Natural killer cell (primary cell): ENCODE measurements at regions not wholly inside any gene's neighbourhood (a gene's known extent, or its start where the extent isn't known, plus 50 kb on each side); places are given as distances from the start of the nearest gene placed in this dataset.

ENCODE experiments used
- ATAC-seq, 3 donors: fragments of 150-1000 bp in 2 of 3; fragments of 200-7000 bp in 1 of 3; cut with Tn5 transposase; 1 replicate in 1 of 3; 2 replicates in 2 of 3; pipeline ENCODE4 v1.10.0; 2021; ENCODE audit warnings: mild to moderate bottlenecking in 2 of 3, moderate library complexity in 2 of 3
- DNase-seq, 2 donors: peaks; one replicate each; pipeline versions ENCODE4 v3.0.0 to v3.0.0-alpha.2; 2013 to 2021; ENCODE audit warnings: mixed read lengths in 1 of 2
- H3K27ac ChIP-seq: one replicate; pipeline ENCODE4 v1.5.1; 2013; ENCODE audit warnings: mild to moderate bottlenecking, low read length
- H3K27me3 ChIP-seq: one replicate; pipeline ENCODE4 v1.6.1; 2013; ENCODE audit warnings: low read length; ENCODE audit not compliant: control insufficient read depth, insufficient read depth
- H3K36me3 ChIP-seq: one replicate; pipeline ENCODE4 v1.6.1; 2013; ENCODE audit warnings: low read length; ENCODE audit not compliant: control insufficient read depth, insufficient read depth
- H3K4me1 ChIP-seq: one replicate; pipeline ENCODE4 v1.6.1; 2013; ENCODE audit warnings: low read length; ENCODE audit not compliant: control insufficient read depth, insufficient read depth
- H3K4me3 ChIP-seq: one replicate; pipeline ENCODE4 v1.5.1; 2013; ENCODE audit warnings: low read length
- H3K9me3 ChIP-seq: one replicate; pipeline ENCODE4 v1.6.1; 2013; ENCODE audit warnings: low read length; ENCODE audit not compliant: control insufficient read depth, insufficient read depth
- H3K27ac Mint-ChIP-seq, 2 donors: one replicate each; pipeline ENCODE4 v1.8.0; 2022; ENCODE audit warnings: mild to moderate bottlenecking in 2 of 2, mixed read lengths in 2 of 2, moderate library complexity in 1 of 2
- H3K27me3 Mint-ChIP-seq, 2 donors: one replicate each; pipeline ENCODE4 v1.8.0; 2022; ENCODE audit warnings: low read depth in 2 of 2, mixed read lengths in 2 of 2
- H3K36me3 Mint-ChIP-seq: one replicate; pipeline ENCODE4 v1.8.0; 2022; ENCODE audit warnings: mixed read lengths
- H3K4me1 Mint-ChIP-seq, 2 donors: one replicate each; pipeline ENCODE4 v1.8.0; 2022; ENCODE audit warnings: mixed read lengths in 2 of 2
- H3K4me3 Mint-ChIP-seq: one replicate; pipeline ENCODE4 v1.8.0; 2022; ENCODE audit warnings: mild to moderate bottlenecking, moderate library complexity, mixed read lengths
- H3K9me3 Mint-ChIP-seq, 2 donors: one replicate each; pipeline ENCODE4 v1.8.0; 2022; ENCODE audit warnings: mixed read lengths in 2 of 2
- CTCF ChIP-seq: fragments of 200-600 bp; IDR thresholded peaks from one replicate; pipeline ENCODE4 v1.8.0; 2022; ENCODE audit warnings: antibody characterized with exemption
- WGBS: methylation state at CpG from one replicate; pipeline ENCODE4 v1.1.7; 2013; ENCODE audit warnings: missing lambda C conversion rate; ENCODE audit not compliant: insufficient coverage; 5-methylcytosine and 5-hydroxymethylcytosine counted together
- intact Hi-C: fragments of 100-400 bp; cut with micrococcal nuclease; formaldehyde crosslinking; loops from one replicate; pipeline ENCODE4 v1.14.2; 2022

GRCh38 chr2:107005853-107006252, 119.9 kb upstream of the ST6GAL2 start:
- Histone ChIP-seq H3K27ac (no peak overlapping the region), H3K4me3 (no peak overlapping the region), H3K36me3 (no peaks in the 10 kb centered on the region), H3K27me3 (no peaks in the 10 kb centered on the region), H3K4me1 (no peaks in the 10 kb centered on the region), H3K9me3 (no peaks in the 10 kb centered on the region)
- no peak for TF ChIP-seq CTCF
- Mint-ChIP-seq H3K27ac (no peak overlapping the region), H3K4me3 (no peak overlapping the region), H3K9me3 (peaks cover 5 to 8% of the 10 kb centered on the region in 2 donors), H3K36me3 (no peaks in the 10 kb centered on the region), H3K4me1 (no peaks in the 10 kb centered on the region), H3K27me3 (no peaks in the 10 kb centered on the region)
- DNase-seq (no peak), ATAC-seq (no peak)
- intact Hi-C loops, result no loop called here
- 87% methylated on average over 5 of the region's 6 CpGs for WGBS

GRCh38 chr2:107006836-107007235, 120.9 kb upstream of the ST6GAL2 start:
- no peak for DNase-seq
- Mint-ChIP-seq H3K27ac (no peak overlapping the region), H3K36me3 (no peaks in the 10 kb centered on the region), H3K4me1 (no peaks in the 10 kb centered on the region), H3K27me3 (no peaks in the 10 kb centered on the region), H3K4me3 (no peak overlapping the region), H3K9me3 (peaks cover 9 to 13% of the 10 kb centered on the region in 2 donors)
- Histone ChIP-seq H3K36me3 (no peaks in the 10 kb centered on the region), H3K27ac (no peak overlapping the region), H3K27me3 (no peaks in the 10 kb centered on the region), H3K4me3 (no peak overlapping the region), H3K9me3 (peaks cover 3% of the 10 kb centered on the region), H3K4me1 (no peaks in the 10 kb centered on the region)
- TF ChIP-seq CTCF, result no peak
- WGBS, result 82% methylated on average over 2 of the region's 2 CpGs
- intact Hi-C loops, result no loop called here
- ATAC-seq, result no peak

- H3K27me3 Mint-ChIP-seq, result no peaks in the 10 kb centered on the region
- WGBS, result 85% methylated on average over 3 of the region's 3 CpGs
Measured at GRCh38 chr2:107007927-107008326, 122.0 kb upstream of the ST6GAL2 start.

More at GRCh38 chr2:107007927-107008326, 122.0 kb upstream of the ST6GAL2 start:
- ATAC-seq, result no peak
- Histone ChIP-seq H3K27ac (no peak overlapping the region), H3K27me3 (no peaks in the 10 kb centered on the region), H3K9me3 (peaks cover 3% of the 10 kb centered on the region), H3K36me3 (no peaks in the 10 kb centered on the region), H3K4me1 (no peaks in the 10 kb centered on the region), H3K4me3 (no peak overlapping the region)
- Mint-ChIP-seq H3K27ac (no peak overlapping the region), H3K36me3 (no peaks in the 10 kb centered on the region), H3K4me1 (no peaks in the 10 kb centered on the region), H3K4me3 (no peak overlapping the region), H3K9me3 (peaks cover 9 to 13% of the 10 kb centered on the region in 2 donors)
- TF ChIP-seq CTCF, result no peak
- intact Hi-C loops, result no loop called here
- no peak for DNase-seq
